Hepatocyte (in vitro differentiated cells): ENCODE measurements at regions not wholly inside any gene's neighbourhood (a gene's known extent, or its start where the extent isn't known, plus 50 kb on each side); places are given as distances from the start of the nearest gene placed in this dataset.
"Not testable (repeated sequence)": the region's sequence is repeated elsewhere in the genome, so short reads cannot be mapped to it uniquely, and the experiment has no call there.

Source experiments
- DNase-seq: peaks from one replicate; pipeline ENCODE4 v3.0.0-alpha.2; 2016; ENCODE audit warnings: low spot score
- H2AFZ ChIP-seq: fragments of 200-600 bp; sonication (generic); 2 replicates; pipeline ENCODE4 v1.6.0; 2016; ENCODE audit warnings: antibody characterized with exemption, mild to moderate bottlenecking
- H3K27ac ChIP-seq: fragments of 200-600 bp; sonication (generic); 2 replicates; pipeline ENCODE4 v1.5.1; 2016; ENCODE audit warnings: mild to moderate bottlenecking
- H3K27me3 ChIP-seq: fragments of 200-600 bp; sonication (generic); 2 replicates; pipeline ENCODE4 v1.6.1; 2016
- H3K36me3 ChIP-seq: fragments of 200-600 bp; sonication (generic); replicated peaks from 2 replicates; pipeline ENCODE4 v1.5.1; 2016; ENCODE audit warnings: low read depth; ENCODE audit not compliant: insufficient read depth
- H3K4me1 ChIP-seq: fragments of 200-600 bp; sonication (generic); 2 replicates; pipeline ENCODE4 v1.5.1; 2016; ENCODE audit warnings: mild to moderate bottlenecking, moderate library complexity; ENCODE audit not compliant: insufficient read depth
- H3K4me2 ChIP-seq: fragments of 200-600 bp; sonication (generic); 2 replicates; pipeline ENCODE4 v1.6.0; 2016
- H3K4me3 ChIP-seq: fragments of 200-600 bp; sonication (generic); 2 replicates; pipeline ENCODE4 v1.5.1; 2016; ENCODE audit warnings: mild to moderate bottlenecking
- H3K79me2 ChIP-seq: fragments of 200-600 bp; sonication (generic); 2 replicates; pipeline ENCODE4 v1.6.0; 2017; ENCODE audit warnings: mild to moderate bottlenecking
- H3K9me2 ChIP-seq: fragments of 200-600 bp; sonication (generic); replicated peaks from 2 replicates; pipeline ENCODE4 v1.6.0; 2017; ENCODE audit warnings: mild to moderate bottlenecking; ENCODE audit not compliant: insufficient read depth
- H3K9me3 ChIP-seq: fragments of 200-600 bp; sonication (generic); 2 replicates; pipeline ENCODE4 v1.5.1; 2016; ENCODE audit warnings: low read depth, mild to moderate bottlenecking
- H4K20me1 ChIP-seq: fragments of 200-600 bp; sonication (generic); 2 replicates; pipeline ENCODE4 v1.6.0; 2016; ENCODE audit warnings: mild to moderate bottlenecking; ENCODE audit not compliant: insufficient read depth, poor library complexity, severe bottlenecking
- WGBS: methylation state at CpG from one replicate; pipeline ENCODE4 v1.1.6; 2016; ENCODE audit warnings: low lambda C conversion rate; ENCODE audit errors: missing lambda C conversion rate; 5-methylcytosine and 5-hydroxymethylcytosine counted together
- TF ChIP-seq, protein P1 (sequence below): fragments of 200-600 bp; sonication (generic); IDR thresholded peaks from 2 replicates; pipeline ENCODE4 v1.5.1; 2016; ENCODE audit warnings: antibody characterized with exemption, mild to moderate bottlenecking; ENCODE audit not compliant: poor library complexity

DNA sequence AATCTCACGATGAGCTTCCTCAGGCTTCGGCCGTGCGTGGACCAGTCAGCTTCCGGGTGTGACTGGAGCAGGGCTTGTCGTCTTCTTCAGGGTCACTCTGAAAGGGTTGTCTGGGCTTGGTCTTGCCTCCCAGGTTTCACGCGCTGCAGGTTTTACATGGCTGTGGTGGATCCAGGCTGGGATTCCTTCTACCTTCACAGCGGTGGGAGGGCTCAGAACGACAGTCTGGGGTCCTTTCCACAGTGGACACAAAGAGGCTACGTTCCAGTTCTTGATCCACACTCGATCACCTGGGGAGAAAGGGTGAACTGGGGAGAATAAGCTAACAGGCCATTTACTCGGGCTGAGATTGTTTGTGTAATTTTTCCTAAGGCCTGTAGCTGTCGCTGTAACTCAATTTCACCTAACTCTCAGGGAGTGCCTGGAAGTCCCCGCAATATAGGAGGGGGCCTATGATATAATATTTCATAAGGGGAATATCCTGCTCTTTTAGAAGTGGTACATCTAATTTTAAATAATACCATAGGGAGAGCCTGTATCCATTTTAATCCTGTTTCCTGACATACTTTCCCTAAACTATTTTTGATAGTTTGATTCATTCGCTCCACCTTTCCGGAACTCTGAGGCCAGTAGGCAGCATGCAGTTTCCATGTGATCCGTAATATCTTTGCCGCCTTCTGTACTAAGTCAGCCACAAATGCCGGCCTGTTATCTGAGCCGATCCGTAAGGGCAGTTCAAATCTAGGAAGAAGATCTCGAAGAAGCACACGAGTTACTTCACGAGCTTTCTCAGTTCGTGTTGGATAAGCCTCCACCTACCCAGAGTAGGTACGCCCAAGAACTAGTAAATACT, 97.4 kb upstream of the ZNF195 start:
- not testable (repeated sequence) for H3K4me1 ChIP-seq
- peak overlapping the region; percentile 51 for H3K4me2 ChIP-seq
- TF ChIP-seq, protein P1, sequence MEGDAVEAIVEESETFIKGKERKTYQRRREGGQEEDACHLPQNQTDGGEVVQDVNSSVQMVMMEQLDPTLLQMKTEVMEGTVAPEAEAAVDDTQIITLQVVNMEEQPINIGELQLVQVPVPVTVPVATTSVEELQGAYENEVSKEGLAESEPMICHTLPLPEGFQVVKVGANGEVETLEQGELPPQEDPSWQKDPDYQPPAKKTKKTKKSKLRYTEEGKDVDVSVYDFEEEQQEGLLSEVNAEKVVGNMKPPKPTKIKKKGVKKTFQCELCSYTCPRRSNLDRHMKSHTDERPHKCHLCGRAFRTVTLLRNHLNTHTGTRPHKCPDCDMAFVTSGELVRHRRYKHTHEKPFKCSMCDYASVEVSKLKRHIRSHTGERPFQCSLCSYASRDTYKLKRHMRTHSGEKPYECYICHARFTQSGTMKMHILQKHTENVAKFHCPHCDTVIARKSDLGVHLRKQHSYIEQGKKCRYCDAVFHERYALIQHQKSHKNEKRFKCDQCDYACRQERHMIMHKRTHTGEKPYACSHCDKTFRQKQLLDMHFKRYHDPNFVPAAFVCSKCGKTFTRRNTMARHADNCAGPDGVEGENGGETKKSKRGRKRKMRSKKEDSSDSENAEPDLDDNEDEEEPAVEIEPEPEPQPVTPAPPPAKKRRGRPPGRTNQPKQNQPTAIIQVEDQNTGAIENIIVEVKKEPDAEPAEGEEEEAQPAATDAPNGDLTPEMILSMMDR: peak; percentile 16

DNA sequence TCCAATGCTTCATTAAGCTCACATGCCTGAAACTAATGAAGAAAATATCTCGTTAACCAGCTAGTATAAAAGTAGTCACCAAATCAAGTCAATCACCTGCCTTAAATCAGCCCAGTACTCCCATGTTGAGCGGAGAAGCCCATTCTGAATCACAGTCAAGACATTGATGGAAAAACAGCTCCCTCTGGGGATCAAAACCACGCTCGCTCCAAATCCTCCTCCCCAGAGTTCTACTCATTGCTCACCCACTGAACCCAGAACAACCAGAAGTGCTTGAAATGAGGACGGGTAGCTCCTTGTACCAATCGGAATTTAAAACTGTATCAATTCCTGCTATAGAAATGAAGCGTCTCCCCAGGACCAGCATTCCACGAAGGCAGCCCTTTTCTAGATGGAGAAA, 90.0 kb upstream of the ZNF195 start:
- not testable (repeated sequence) for H3K36me3 ChIP-seq, H4K20me1 ChIP-seq, H3K4me1 ChIP-seq, H2AFZ ChIP-seq, H3K27me3 ChIP-seq, H3K9me2 ChIP-seq, DNase-seq, H3K9me3 ChIP-seq, H3K4me3 ChIP-seq, H3K4me2 ChIP-seq, H3K79me2 ChIP-seq, H3K27ac ChIP-seq
- WGBS: 70% methylated on average over 8 of the region's 8 CpGs

More for the DNA sequence above, 97.4 kb upstream of the ZNF195 start:
- H3K27me3 ChIP-seq, H4K20me1 ChIP-seq, H2AFZ ChIP-seq, H3K36me3 ChIP-seq, H3K9me3 ChIP-seq, H3K79me2 ChIP-seq, H3K4me3 ChIP-seq, H3K9me2 ChIP-seq, DNase-seq: not testable (repeated sequence)
- H3K27ac ChIP-seq: peak overlapping the region; percentile 62
- 64% methylated on average over 27 of the region's 27 CpGs for WGBS

DNA sequence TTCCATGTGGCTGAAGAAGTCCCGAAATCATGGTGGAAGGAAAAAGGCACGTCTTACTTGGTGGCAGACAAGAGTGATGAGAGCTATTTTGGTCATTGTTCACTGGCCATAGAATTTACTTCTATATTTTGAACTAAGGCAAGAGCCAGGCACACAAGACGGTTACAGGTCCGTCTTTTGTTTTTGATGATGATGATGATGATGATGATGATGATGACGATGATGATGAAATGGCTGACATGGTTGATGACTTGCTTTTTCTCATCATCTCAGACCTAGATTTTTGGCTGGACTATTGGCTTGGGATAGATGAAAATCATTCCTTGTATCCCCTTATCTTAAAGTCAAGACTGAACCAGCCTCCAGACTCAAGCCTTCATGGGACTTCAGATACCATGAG, 88.7 kb upstream of the ZNF195 start:
- H3K9me2 ChIP-seq, H3K79me2 ChIP-seq, H3K9me3 ChIP-seq, H3K4me3 ChIP-seq, DNase-seq, H3K27ac ChIP-seq, H4K20me1 ChIP-seq, H3K4me1 ChIP-seq, H3K27me3 ChIP-seq, H3K36me3 ChIP-seq, H3K4me2 ChIP-seq, H2AFZ ChIP-seq: not testable (repeated sequence)
- 74% methylated on average over 5 of the region's 5 CpGs for WGBS

DNA sequence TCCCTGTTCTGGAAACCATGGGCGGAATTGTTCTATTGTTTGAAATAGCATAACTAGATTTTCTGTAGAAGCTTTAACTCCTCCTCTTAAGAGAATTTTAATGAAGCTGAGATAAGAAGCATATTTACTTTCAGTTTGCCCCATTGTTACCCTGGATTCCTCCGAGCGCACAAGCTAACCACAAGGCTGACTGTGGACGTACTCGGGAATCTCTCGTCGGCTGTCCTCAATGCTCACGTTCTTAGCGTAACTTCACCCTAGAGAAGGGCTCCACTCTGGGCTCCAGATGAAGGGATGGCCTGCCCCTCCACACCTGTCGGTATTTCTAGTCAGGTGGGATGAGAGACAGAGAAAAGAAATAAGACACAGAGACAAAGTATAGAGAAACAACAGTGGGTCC, 76.7 kb upstream of the ZNF195 start:
- not testable (repeated sequence) for H3K9me3 ChIP-seq, H3K27me3 ChIP-seq, H3K4me1 ChIP-seq, H3K36me3 ChIP-seq, H4K20me1 ChIP-seq, H2AFZ ChIP-seq, H3K27ac ChIP-seq, H3K79me2 ChIP-seq, H3K4me3 ChIP-seq, H3K9me2 ChIP-seq, DNase-seq
- H3K4me2 ChIP-seq: peak overlapping the region; percentile 73
- 54% methylated on average over 10 of the region's 10 CpGs for WGBS

DNA sequence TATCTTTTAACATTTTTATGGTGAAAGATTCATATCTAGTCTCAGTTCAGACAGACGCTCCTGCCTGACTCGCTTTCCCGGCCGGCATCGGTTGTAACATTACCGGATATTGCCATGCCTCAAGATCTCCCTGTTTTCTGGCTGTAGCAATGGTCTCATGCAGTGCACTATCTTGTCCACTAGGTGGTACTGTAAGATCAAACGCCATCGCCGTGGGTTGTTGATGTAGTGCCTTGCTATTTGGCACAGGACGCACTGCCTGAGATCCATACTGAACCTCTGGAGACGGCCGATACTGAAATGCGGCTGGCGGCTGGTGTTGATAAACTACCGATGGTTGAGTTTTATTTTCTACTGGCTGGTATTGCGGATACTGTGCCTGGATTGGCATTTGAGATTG, 75.9 kb upstream of the ZNF195 start:
- not testable (repeated sequence) for H3K4me1 ChIP-seq, H3K27me3 ChIP-seq, H4K20me1 ChIP-seq, H3K27ac ChIP-seq, H3K36me3 ChIP-seq, H3K9me3 ChIP-seq, H3K79me2 ChIP-seq, H2AFZ ChIP-seq, H3K4me3 ChIP-seq, H3K9me2 ChIP-seq
- 6% methylated on average over 16 of the region's 16 CpGs for WGBS
- H3K4me2 ChIP-seq: peak overlapping the region; percentile 73
- DNase-seq: peak; percentile 56
- TF ChIP-seq, protein P1: peak; percentile 70

DNA sequence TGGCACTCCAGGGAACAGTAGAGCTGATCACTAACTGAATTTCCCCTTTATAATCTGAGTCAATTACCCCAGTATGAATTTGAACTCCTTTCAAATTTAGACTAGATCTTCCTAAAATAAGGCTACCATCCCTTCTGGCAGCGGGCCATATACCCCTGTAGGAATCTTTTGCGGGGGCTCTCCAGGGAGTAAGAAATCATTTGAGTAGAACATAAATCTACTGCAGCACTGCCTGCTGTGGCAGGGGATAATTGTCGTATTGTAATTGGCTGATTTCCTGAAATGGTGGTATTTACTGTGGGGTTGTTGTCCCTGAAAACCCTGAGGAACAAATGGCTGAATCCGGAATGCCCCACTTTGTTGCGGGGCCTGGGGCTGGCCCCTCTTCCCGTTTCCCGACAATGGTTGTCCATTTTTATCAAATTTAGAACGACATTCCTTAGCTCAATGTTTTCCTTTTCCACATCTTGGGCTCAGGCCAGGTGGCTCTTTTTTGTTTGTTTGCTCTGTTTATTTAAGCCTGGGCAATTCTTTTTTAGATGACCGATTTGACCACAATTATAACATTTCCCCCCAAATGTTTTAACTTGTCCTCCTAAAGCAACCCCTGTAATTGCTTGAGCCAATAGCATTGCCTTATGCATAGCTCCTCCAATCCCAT, 74.8 kb upstream of the ZNF195 start:
- 76% methylated on average over 9 of the region's 9 CpGs for WGBS

DNA sequence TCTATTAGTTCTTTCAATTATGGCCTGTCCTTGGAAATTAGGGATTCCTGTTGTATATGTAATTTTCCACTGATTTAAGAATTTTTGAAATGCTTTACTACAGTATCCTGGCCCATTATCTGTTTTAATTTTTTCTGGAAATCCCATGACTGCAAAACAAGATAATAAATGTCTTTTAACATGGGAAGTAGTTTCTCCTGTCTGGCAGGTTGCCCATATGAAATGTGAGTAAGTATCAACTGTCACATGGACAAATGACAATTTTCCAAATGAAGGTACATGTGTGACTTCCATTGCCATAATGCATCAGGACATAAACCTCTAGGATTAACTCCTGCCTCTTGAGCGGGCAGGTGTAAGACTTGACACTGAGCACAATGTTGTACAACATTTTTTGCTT, 71.9 kb upstream of the ZNF195 start:
- not testable (repeated sequence) for DNase-seq, H2AFZ ChIP-seq, H3K36me3 ChIP-seq, H3K4me2 ChIP-seq, H3K27me3 ChIP-seq, H3K9me2 ChIP-seq, H3K4me3 ChIP-seq, H3K4me1 ChIP-seq, H4K20me1 ChIP-seq, H3K27ac ChIP-seq, H3K79me2 ChIP-seq, H3K9me3 ChIP-seq
- 82% methylated on average over 1 of the region's 1 CpG for WGBS

More for the DNA sequence above, 74.8 kb upstream of the ZNF195 start:
- H3K27ac ChIP-seq, H3K9me2 ChIP-seq, H3K27me3 ChIP-seq, H3K9me3 ChIP-seq, DNase-seq, H3K4me3 ChIP-seq, H3K4me2 ChIP-seq, H3K36me3 ChIP-seq, H2AFZ ChIP-seq, H3K79me2 ChIP-seq, H3K4me1 ChIP-seq, H4K20me1 ChIP-seq: not testable (repeated sequence)
